ENCODE measurements at regions not wholly inside any gene's neighbourhood (a gene's known extent, or its start where the extent isn't known, plus 50 kb on each side); places are given as distances from the start of the nearest gene placed in this dataset.

GRCh38 chr1:90786709-90787108, 69.6 kb upstream of the BARHL2 start:
- TF ChIP-seq CTCF (IDR thresholded peaks at IDR 0.05; ENCODE audit: poor library complexity) (no peak), EZH2phosphoT487 (IDR thresholded peaks at IDR 0.05; ENCODE audit: low read depth, severe bottlenecking, unreplicated experiment) (no peak)
